ENCODE measurements at regions not wholly inside any gene's neighbourhood (a gene's known extent, or its start where the extent isn't known, plus 50 kb on each side); places are given as distances from the start of the nearest gene placed in this dataset.
A peak's percentile ranks its signal among the peaks of the same experiment; 100 is the strongest.

GRCh38 chr11:71070490-71071453 is 181.6 kb downstream of the SHANK2 start:
- no peak for DNase-seq

- DNase-seq = no peak
These were observed 183.4 kb downstream of the SHANK2 start for GRCh38 chr11:71068963-71069362.

DNA sequence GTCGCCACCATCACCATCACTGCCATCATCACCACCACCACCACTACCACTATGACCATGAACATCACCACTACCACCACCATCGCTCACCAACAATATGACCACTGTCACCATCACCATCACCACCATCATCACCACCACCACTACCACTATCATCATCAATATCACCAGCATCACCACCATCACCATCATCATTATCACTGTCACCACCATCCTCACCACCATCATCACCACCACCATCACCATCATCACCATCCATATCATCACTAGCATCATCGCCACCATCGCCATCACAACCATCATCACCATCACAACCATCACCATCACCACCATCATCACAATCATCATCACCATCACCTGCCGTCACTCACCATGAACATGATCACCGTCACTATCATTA is 184.6 kb downstream of the SHANK2 start:
- no peak for DNase-seq

DNA sequence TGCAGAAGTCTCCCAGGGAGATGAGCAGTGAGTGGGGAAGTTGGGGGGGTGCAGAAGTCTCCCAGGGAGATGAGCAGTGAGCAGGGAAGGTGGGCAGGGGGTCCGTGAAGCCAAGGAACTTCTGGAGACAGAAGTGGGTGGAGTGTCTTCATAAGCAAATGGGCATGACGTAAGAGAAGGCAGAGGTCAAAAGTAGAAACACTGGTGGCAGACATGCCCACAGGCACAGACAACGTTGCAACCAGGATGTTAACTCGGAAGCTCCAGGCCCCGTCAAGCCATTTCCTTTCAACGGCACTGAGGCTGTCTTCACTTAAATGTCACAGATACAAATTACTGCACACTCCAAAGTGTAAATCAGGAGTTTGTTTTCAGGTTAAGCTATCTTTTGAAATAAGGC is 186.1 kb downstream of the SHANK2 start:
- DNase-seq = no peak

- no peak for DNase-seq
These were observed 186.5 kb downstream of the SHANK2 start for GRCh38 chr11:71065841-71066240.

DNA sequence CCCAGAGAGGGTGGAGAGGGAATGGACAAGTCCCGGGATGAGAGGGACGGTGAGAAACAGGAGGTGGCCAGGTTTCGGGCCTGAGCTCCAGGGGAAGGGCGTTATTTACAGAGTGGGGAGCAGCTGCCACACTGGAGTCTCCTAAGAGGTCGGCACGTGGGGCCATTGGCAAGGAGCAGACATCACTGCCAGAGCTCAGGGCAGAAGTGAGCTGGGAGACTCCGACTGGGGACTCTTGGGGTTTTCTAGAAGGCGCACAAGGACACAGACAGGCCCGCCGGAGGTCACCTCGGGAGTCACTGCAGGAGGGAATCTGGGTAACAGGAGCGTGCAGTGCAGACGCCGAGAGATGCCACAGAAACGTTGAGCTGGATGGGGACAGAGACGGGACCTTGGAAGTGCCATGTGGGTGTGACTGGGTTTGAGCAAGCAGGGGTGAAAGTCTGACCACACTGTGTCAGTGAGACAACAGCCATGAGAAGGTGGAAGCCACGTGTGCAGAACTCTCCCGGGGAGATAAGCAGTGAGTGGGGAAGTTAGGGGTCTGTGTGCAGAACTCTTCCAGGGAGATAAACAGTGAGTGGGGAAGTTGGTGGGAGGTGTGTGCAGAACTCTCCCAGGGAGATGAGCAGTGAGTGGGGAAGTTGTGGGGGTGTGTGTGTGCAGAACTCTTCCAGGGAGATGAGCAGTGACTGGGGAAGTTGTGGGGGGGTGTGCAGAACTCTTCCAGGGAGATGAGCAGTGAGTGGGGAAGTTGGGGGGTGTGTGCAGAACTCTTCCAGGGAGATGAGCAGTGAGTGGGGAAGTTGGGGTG is 187.5 kb downstream of the SHANK2 start:
- DNase-seq = peak; percentile 57

- no peak for DNase-seq
These were observed 188.2 kb downstream of the SHANK2 start for GRCh38 chr11:71064183-71064582.

GRCh38 chr11:71063129-71063528 is 189.2 kb downstream of the SHANK2 start:
- DNase-seq = no peak

DNA sequence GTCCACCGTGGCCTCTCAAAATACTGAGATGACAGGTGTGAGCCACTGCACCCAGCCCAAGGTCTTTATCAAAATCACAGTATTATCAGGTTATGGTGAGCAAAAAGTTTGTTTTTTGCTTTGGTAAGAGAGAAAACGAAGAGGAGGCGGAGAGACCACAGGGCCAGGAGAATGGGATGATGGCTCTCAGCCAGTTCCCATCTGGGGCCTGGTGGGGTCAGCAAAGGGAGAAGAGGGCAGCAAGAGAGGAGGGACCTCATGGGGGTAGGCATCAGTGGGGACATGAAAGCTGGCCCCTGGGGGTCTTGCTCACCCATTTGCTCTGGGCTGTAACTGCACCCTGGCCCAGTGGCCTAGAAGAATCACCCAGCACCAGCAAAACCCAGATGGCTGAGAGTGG is 190.2 kb downstream of the SHANK2 start:
- no peak for DNase-seq

DNA sequence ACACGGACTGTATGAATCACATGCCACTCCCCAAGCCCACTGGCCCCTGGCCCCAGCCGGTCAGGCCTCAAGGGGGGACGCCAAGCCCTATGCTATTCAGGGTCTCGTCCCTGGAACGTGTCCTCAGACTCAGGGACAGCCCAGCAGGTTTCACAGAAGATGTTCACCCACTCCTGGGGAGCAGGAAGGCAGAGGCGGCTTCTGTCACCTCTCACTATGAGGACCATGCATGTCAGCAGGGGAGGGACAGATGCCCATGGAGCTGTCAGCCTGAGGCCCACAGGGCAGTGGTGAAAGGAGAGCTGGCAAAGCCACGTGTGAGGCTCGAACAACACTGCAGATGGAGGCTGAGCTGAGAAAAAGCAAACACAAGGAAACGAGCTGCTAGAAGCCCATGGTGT is 192.0 kb downstream of the SHANK2 start:
- no peak for DNase-seq

GRCh38 chr11:71059662-71060061 is 192.7 kb downstream of the SHANK2 start:
- no peak for DNase-seq

DNA sequence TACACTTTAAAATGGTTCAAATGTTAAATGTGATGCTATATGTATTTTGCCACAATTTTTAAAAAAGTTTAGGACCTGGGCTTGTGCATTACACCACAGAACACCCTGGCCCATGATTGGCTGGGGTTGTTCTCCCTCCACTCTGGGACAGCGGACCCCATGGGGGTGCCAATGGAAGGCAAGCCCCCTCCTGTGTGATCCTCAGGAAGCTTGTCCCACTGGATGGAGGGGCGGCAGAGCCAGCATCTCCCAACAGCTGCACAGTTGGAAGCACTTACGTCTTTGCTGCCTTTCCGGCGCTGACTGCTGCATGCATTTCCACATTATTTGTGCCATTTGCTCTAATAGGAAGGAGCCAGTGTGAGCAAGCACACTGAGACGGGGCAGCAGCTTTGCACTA is 196.5 kb downstream of the SHANK2 start:
- DNase-seq = no peak

Data from OCI-M1 (cell line).